Colonic mucosa (tissue), 4 donors: ENCODE measurements at regions not wholly inside any gene's neighbourhood (a gene's known extent, or its start where the extent isn't known, plus 50 kb on each side); places are given as distances from the start of the nearest gene placed in this dataset.

Source experiments
- DNase-seq: peaks from one replicate; pipeline ENCODE4 v3.0.0-alpha.2; 2020
- H3K27ac ChIP-seq: fragments of 200-600 bp; one replicate; pipeline ENCODE4 v1.8.0; 2021
- H3K27me3 ChIP-seq: fragments of 200-600 bp; one replicate; pipeline ENCODE4 v1.8.0; 2021
- H3K36me3 ChIP-seq: fragments of 200-600 bp; one replicate; pipeline ENCODE4 v1.8.0; 2021
- H3K4me1 ChIP-seq: fragments of 200-600 bp; one replicate; pipeline ENCODE4 v1.8.0; 2021; ENCODE audit warnings: mild to moderate bottlenecking
- H3K4me3 ChIP-seq: fragments of 200-600 bp; one replicate; pipeline ENCODE4 v1.8.0; 2021
- H3K9ac ChIP-seq, 2 donors: one replicate each; pipeline ENCODE4 v1.7.0; 2013; ENCODE audit warnings: control low read depth in 2 of 2, low read depth in 2 of 2, low read length in 2 of 2
- H3K9me3 ChIP-seq: fragments of 200-600 bp; one replicate; pipeline ENCODE4 v1.8.0; 2021
- CTCF ChIP-seq: fragments of 200-600 bp; IDR thresholded peaks from one replicate; pipeline ENCODE4 v1.8.0; 2022; ENCODE audit warnings: antibody characterized with exemption, mild to moderate bottlenecking
- intact Hi-C: fragments of 100-400 bp; cut with DNase I; formaldehyde crosslinking; loops from one replicate; pipeline ENCODE4 v1.14.1; 2022
- donor health status: healthy.
- donor health status: DM: no; HTN: no; CAD: no.
- donor health status: DM: no; HTN: no; CAD: no.

GRCh38 chr14:61102549-61103466, 121.8 kb downstream of the SLC38A6 start:
- H3K4me3 ChIP-seq = no peak overlapping the region
- intact Hi-C loops = no loop called here

More at GRCh38 chr14:61102549-61103466, 121.8 kb downstream of the SLC38A6 start:
- peak overlapping the region; percentile 47 for H3K27ac ChIP-seq
- H3K36me3 ChIP-seq = no peaks in the 10 kb centered on the region
- DNase-seq = no peak
- no peak overlapping the region for H3K9ac ChIP-seq
- H3K4me1 ChIP-seq = no peaks in the 10 kb centered on the region
- no peaks in the 10 kb centered on the region for H3K27me3 ChIP-seq
- no peak for TF ChIP-seq CTCF
- H3K9me3 ChIP-seq = no peaks in the 10 kb centered on the region
